ENCODE measurements at regions not wholly inside any gene's neighbourhood (a gene's known extent, or its start where the extent isn't known, plus 50 kb on each side); places are given as distances from the start of the nearest gene placed in this dataset.
"Not testable (repeated sequence)": the region's sequence is repeated elsewhere in the genome, so short reads cannot be mapped to it uniquely, and the experiment has no call there.

- DNase-seq: no peak
These were observed 80.2 kb upstream of the ZC3H15 start for GRCh38 chr2:186405842-186406241.

GRCh38 chr2:186407611-186408010 is 78.4 kb upstream of the ZC3H15 start:
- DNase-seq: no peak

GRCh38 chr2:186410802-186411201 is 75.3 kb upstream of the ZC3H15 start:
- DNase-seq: no peak

GRCh38 chr2:186422226-186422625 is 63.8 kb upstream of the ZC3H15 start:
- DNase-seq: no peak

GRCh38 chr2:186423481-186423880 is 62.6 kb upstream of the ZC3H15 start:
- no peak for DNase-seq

- no peak for DNase-seq
These were observed 61.8 kb upstream of the ZC3H15 start for GRCh38 chr2:186424265-186424664.

- no peak for DNase-seq
These were observed 60.5 kb upstream of the ZC3H15 start for GRCh38 chr2:186425576-186425975.

GRCh38 chr2:186426153-186427016 is 59.7 kb upstream of the ZC3H15 start:
- peak; percentile 30 for DNase-seq

- not testable (repeated sequence) for DNase-seq
These were observed 59.1 kb upstream of the ZC3H15 start for GRCh38 chr2:186427017-186427350.

GRCh38 chr2:186427970-186428369 is 58.1 kb upstream of the ZC3H15 start:
- no peak for DNase-seq

- peak; percentile 4 for DNase-seq
These were observed 57.0 kb upstream of the ZC3H15 start for GRCh38 chr2:186429104-186429503.

GRCh38 chr2:186431306-186431705 is 54.8 kb upstream of the ZC3H15 start:
- no peak for DNase-seq

GRCh38 chr2:186433040-186433439 is 53.0 kb upstream of the ZC3H15 start:
- DNase-seq: no peak

GRCh38 chr2:186433777-186434432 is 52.2 kb upstream of the ZC3H15 start:
- no peak for DNase-seq

All from activated CD4-positive, alpha-beta T cell treated with anti-CD3 and anti-CD28 coated beads, Interleukin-10, Interleukin-2, amounts not matched to agents 100 ng/mL and 50 ng/mL, durations not matched to agents 16 hours and 8 hours (primary cell).